NCI-H1694 treated with DMSO at 0.1 percent for 48 hours (cell line): ENCODE measurements at regions not wholly inside any gene's neighbourhood (a gene's known extent, or its start where the extent isn't known, plus 50 kb on each side); places are given as distances from the start of the nearest gene placed in this dataset.

ENCODE experiments used
- DNase-seq: peaks from one replicate; lab custom pipeline; 2025; lab: John Stamatoyannopoulos, UW

- no peak for DNase-seq
Measured at GRCh38 chr18:75677696-75678455, 250.4 kb upstream of the SMIM21 start.

- DNase-seq: no peak
Measured at GRCh38 chr18:75660932-75661331, 233.4 kb upstream of the SMIM21 start.

GRCh38 chr18:75659535-75660023 is 232.1 kb upstream of the SMIM21 start:
- no peak for DNase-seq

GRCh38 chr18:75658330-75658729 is 230.8 kb upstream of the SMIM21 start:
- DNase-seq: no peak

- DNase-seq: no peak
Measured at GRCh38 chr18:75656563-75657247, 229.2 kb upstream of the SMIM21 start.

- DNase-seq: no peak
Measured at GRCh38 chr18:75656035-75656434, 228.5 kb upstream of the SMIM21 start.

- no peak for DNase-seq
Measured at GRCh38 chr18:75654851-75655751, 227.6 kb upstream of the SMIM21 start.

GRCh38 chr18:75654386-75654785 is 226.9 kb upstream of the SMIM21 start:
- DNase-seq: no peak

GRCh38 chr18:75652528-75652927 is 225.0 kb upstream of the SMIM21 start:
- no peak for DNase-seq

GRCh38 chr18:75644871-75645270 is 217.4 kb upstream of the SMIM21 start:
- DNase-seq: no peak

- no peak for DNase-seq
Measured at GRCh38 chr18:75643083-75643482, 215.6 kb upstream of the SMIM21 start.

GRCh38 chr18:75639472-75639831 is 211.9 kb upstream of the SMIM21 start:
- no peak for DNase-seq

GRCh38 chr18:75638776-75639471 is 211.4 kb upstream of the SMIM21 start:
- DNase-seq: no peak

- DNase-seq: no peak
Measured at GRCh38 chr18:75638223-75638775, 210.8 kb upstream of the SMIM21 start.

- peak; percentile 62 for DNase-seq
Measured at GRCh38 chr18:75635096-75635495, 207.6 kb upstream of the SMIM21 start.

GRCh38 chr18:75625966-75626365 is 198.5 kb upstream of the SMIM21 start:
- no peak for DNase-seq

- DNase-seq: no peak
Measured at GRCh38 chr18:75624869-75625268, 197.4 kb upstream of the SMIM21 start.

- no peak for DNase-seq
Measured at GRCh38 chr18:75621818-75622217, 194.3 kb upstream of the SMIM21 start.

GRCh38 chr18:75618146-75618545 is 190.6 kb upstream of the SMIM21 start:
- DNase-seq: no peak

- DNase-seq: no peak
Measured at GRCh38 chr18:75612456-75612855, 185.0 kb upstream of the SMIM21 start.

GRCh38 chr18:75607701-75608100 is 180.2 kb upstream of the SMIM21 start:
- no peak for DNase-seq

- DNase-seq: no peak
Measured at GRCh38 chr18:75592527-75592926, 165.0 kb upstream of the SMIM21 start.
